C4-2B (cell line): ENCODE measurements at regions not wholly inside any gene's neighbourhood (a gene's known extent, or its start where the extent isn't known, plus 50 kb on each side); places are given as distances from the start of the nearest gene placed in this dataset.

Experiments
- CTCF ChIP-seq: fragments of 450-650 bp; conservative IDR thresholded peaks from 2 replicates; pipeline ENCODE4 v1.5.1; 2017; ENCODE audit warnings: mild to moderate bottlenecking
- ZFX ChIP-seq: fragments of 450-650 bp; IDR thresholded peaks from 2 replicates; pipeline ENCODE4 v1.6.1; 2017

- TF ChIP-seq CTCF, result no peak
- no peak for TF ChIP-seq ZFX
Observed at GRCh38 chr2:122500316-122501105, 745.1 kb downstream of the TSN start.
